ENCODE measurements at regions not wholly inside any gene's neighbourhood (a gene's known extent, or its start where the extent isn't known, plus 50 kb on each side); places are given as distances from the start of the nearest gene placed in this dataset.

- Histone ChIP-seq H3K27ac (replicated peaks) (no peak overlapping the region), H3K4me1 (peaks cover 15% of the 10 kb centered on the region), H3K36me3 (no peaks in the 10 kb centered on the region), H3K9me3 (replicated peaks) (no peaks in the 10 kb centered on the region), H3K4me3 (no peak overlapping the region), H3K27me3 (ENCODE audit: low read depth) (no peaks in the 10 kb centered on the region)
- TF ChIP-seq CTCF (IDR thresholded peaks at IDR 0.05; ENCODE audit: borderline replicate concordance): no peak
- no peak for DNase-seq
- intact Hi-C loops (cut with micrococcal nuclease): no loop called here
Measured at GRCh38 chr6:4287811-4288244, 152.5 kb upstream of the ECI2 start.

GRCh38 chr6:4287372-4287771, 152.0 kb upstream of the ECI2 start:
- H3K27me3 ChIP-seq (ENCODE audit: low read depth): no peaks in the 10 kb centered on the region
- no peak for DNase-seq
- no peaks in the 10 kb centered on the region for H3K36me3 ChIP-seq
- no peaks in the 10 kb centered on the region for H3K9me3 ChIP-seq (replicated peaks)
- peaks cover 18% of the 10 kb centered on the region for H3K4me1 ChIP-seq
- no peak overlapping the region for H3K27ac ChIP-seq (replicated peaks)
- intact Hi-C loops (cut with micrococcal nuclease): no loop called here
- TF ChIP-seq CTCF (IDR thresholded peaks at IDR 0.05; ENCODE audit: borderline replicate concordance): no peak
- H3K4me3 ChIP-seq: no peak overlapping the region

GRCh38 chr6:4282926-4283325, 147.6 kb upstream of the ECI2 start:
- no peak for DNase-seq

GRCh38 chr6:4281341-4282293, 146.2 kb upstream of the ECI2 start:
- H3K4me1 ChIP-seq: peaks cover 12% of the 10 kb centered on the region
- DNase-seq: peak; percentile 38
- peak overlapping the region; percentile 62 for H3K4me3 ChIP-seq
- peak; percentile 66 for TF ChIP-seq CTCF (IDR thresholded peaks at IDR 0.05; ENCODE audit: borderline replicate concordance)
- peaks cover 7% of the 10 kb centered on the region for H3K27me3 ChIP-seq (ENCODE audit: low read depth)
- H3K27ac ChIP-seq (replicated peaks): no peak overlapping the region
- H3K9me3 ChIP-seq (replicated peaks): peaks cover 7% of the 10 kb centered on the region
- intact Hi-C loops (cut with micrococcal nuclease): no loop called here
- no peaks in the 10 kb centered on the region for H3K36me3 ChIP-seq

More at GRCh38 chr6:4282926-4283325, 147.6 kb upstream of the ECI2 start:
- H3K36me3 ChIP-seq: no peaks in the 10 kb centered on the region
- H3K9me3 ChIP-seq (replicated peaks): peaks cover 7% of the 10 kb centered on the region
- intact Hi-C loops (cut with micrococcal nuclease): no loop called here
- no peak for TF ChIP-seq CTCF (IDR thresholded peaks at IDR 0.05; ENCODE audit: borderline replicate concordance)
- H3K4me3 ChIP-seq: no peak overlapping the region
- H3K27me3 ChIP-seq (ENCODE audit: low read depth): peaks cover 7% of the 10 kb centered on the region
- no peak overlapping the region for H3K27ac ChIP-seq (replicated peaks)
- peaks cover 20% of the 10 kb centered on the region for H3K4me1 ChIP-seq

GRCh38 chr6:4280707-4281106, 145.3 kb upstream of the ECI2 start:
- DNase-seq: no peak
- no peak overlapping the region for H3K4me3 ChIP-seq
- no peaks in the 10 kb centered on the region for H3K36me3 ChIP-seq
- peaks cover 7% of the 10 kb centered on the region for H3K27me3 ChIP-seq (ENCODE audit: low read depth)
- no peak for TF ChIP-seq CTCF (IDR thresholded peaks at IDR 0.05; ENCODE audit: borderline replicate concordance)
- intact Hi-C loops (cut with micrococcal nuclease): no loop called here
- H3K9me3 ChIP-seq (replicated peaks): peaks cover 7% of the 10 kb centered on the region
- no peak overlapping the region for H3K27ac ChIP-seq (replicated peaks)
- H3K4me1 ChIP-seq: peaks cover 12% of the 10 kb centered on the region
